GM12864 (cell line): ENCODE measurements at regions not wholly inside any gene's neighbourhood (a gene's known extent, or its start where the extent isn't known, plus 50 kb on each side); places are given as distances from the start of the nearest gene placed in this dataset.
"Not testable (repeated sequence)": the region's sequence is repeated elsewhere in the genome, so short reads cannot be mapped to it uniquely, and the experiment has no call there.

Source experiments
- DNase-seq: peaks from one replicate; pipeline ENCODE4 v3.0.0-alpha.2; 2011; ENCODE audit warnings: low read depth
- H3K4me3 ChIP-seq: 2 replicates; pipeline ENCODE4 v1.5.1; 2011; ENCODE audit warnings: mild to moderate bottlenecking, low read depth, low read length, control low read depth
- TF ChIP-seq, protein P1 (sequence below): IDR thresholded peaks from 2 replicates; pipeline ENCODE4 v1.5.1; 2011; ENCODE audit warnings: low read depth, mild to moderate bottlenecking, moderate library complexity, low read length, control low read depth, inconsistent platforms; ENCODE audit errors: missing control alignments

DNA sequence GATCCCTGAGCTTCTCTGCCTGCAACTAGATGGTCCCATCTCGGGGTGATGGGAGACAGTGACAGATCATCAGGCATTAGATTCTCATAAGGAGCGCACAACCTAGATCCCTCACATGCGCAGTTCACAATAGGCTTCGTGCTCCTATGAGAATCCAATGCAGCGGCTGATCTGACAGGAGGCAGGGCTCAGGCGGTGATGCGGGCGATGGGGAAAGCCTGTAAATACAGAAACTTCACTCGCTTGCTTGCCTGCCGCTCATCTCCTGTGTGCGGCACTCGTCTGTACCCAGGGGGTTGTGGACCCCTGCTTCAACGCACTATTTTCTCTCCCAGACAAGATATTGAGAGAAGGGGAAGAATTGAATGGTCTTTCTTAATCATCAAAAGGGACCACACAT, 473.9 kb downstream of the ZNF536 start:
- TF ChIP-seq, protein P1, sequence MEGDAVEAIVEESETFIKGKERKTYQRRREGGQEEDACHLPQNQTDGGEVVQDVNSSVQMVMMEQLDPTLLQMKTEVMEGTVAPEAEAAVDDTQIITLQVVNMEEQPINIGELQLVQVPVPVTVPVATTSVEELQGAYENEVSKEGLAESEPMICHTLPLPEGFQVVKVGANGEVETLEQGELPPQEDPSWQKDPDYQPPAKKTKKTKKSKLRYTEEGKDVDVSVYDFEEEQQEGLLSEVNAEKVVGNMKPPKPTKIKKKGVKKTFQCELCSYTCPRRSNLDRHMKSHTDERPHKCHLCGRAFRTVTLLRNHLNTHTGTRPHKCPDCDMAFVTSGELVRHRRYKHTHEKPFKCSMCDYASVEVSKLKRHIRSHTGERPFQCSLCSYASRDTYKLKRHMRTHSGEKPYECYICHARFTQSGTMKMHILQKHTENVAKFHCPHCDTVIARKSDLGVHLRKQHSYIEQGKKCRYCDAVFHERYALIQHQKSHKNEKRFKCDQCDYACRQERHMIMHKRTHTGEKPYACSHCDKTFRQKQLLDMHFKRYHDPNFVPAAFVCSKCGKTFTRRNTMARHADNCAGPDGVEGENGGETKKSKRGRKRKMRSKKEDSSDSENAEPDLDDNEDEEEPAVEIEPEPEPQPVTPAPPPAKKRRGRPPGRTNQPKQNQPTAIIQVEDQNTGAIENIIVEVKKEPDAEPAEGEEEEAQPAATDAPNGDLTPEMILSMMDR: no peak
- H3K4me3 ChIP-seq: no peak overlapping the region
- no peak for DNase-seq

DNA sequence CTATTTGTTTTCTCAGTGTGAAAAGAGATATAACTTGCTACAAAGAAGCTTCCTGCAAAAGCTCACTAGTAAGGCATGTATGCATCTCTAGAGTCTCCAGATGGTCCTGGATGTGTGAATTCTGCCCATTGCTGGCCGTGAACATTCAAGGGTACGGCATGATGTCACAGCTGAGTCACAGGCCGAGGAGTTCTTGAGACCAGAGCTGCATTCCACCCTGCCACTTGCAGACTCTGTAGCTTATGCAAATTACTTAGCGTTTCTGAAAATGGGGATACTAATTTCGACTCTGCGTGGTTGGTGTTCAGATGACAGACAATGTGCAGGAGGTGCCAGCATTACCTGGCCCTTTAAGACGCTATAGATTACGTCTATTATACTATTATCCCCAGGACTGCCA, 470.7 kb downstream of the ZNF536 start:
- TF ChIP-seq, protein P1: no peak
- no peak for DNase-seq
- no peak overlapping the region for H3K4me3 ChIP-seq

DNA sequence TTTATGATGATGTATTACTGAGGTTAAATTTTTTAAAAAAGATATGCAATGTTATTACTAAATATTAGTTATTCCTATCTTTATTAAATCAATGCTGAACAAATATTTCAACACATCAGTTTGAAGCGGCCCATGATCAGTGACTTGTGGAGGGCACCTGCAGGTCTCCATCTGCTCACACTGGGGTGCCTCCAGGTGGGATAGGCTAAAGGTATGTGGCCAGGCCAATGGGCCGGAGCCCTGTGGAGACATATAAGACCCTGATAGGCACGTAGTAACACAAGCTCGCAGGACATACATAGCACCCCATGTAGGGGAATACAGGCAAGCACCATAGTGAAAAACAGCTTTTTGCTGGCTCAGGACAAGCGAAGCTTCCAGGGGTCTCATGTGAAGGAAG, 469.8 kb downstream of the ZNF536 start:
- TF ChIP-seq, protein P1: no peak
- no peak overlapping the region for H3K4me3 ChIP-seq
- no peak for DNase-seq

DNA sequence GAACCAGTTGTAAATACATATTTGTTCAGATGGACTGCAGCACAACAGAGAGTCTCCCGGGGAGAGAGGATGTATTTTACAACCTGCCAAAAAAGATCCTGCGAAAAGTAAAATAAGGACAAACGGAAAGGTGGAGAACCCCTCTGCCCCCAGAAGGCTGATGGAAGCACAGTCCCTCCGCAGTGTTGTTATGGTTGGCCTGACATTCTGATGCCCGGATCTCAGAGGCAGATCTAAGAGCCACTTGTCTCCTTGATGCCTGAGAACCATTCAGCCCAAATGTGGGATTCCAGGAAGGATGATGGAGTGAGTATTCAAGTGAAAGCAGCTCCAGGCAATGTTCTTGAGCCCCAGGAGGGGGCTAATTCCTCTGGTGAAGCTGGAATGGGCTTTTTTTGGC, 458.7 kb downstream of the ZNF536 start:
- DNase-seq: no peak
- no peak overlapping the region for H3K4me3 ChIP-seq
- TF ChIP-seq, protein P1: no peak

DNA sequence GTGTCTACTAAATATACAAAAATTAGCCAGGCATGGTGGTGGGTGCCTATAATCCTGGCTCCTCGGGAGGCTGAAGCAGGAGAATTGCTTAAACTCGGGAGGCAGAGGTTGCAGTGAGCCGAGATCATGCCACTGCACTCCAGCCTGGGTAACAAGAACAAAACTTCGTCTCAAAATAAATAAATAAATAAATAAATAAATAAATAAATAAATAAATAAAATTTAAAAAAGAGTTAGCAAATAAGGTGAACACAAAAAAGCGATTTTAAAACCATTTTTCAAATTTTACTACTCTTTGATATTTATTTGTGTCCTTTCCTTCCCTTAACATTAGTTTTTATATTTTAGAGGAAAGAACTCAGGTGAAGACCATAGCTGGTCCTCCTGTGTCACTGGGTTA, 453.3 kb downstream of the ZNF536 start:
- DNase-seq, H3K4me3 ChIP-seq: not testable (repeated sequence)

DNA sequence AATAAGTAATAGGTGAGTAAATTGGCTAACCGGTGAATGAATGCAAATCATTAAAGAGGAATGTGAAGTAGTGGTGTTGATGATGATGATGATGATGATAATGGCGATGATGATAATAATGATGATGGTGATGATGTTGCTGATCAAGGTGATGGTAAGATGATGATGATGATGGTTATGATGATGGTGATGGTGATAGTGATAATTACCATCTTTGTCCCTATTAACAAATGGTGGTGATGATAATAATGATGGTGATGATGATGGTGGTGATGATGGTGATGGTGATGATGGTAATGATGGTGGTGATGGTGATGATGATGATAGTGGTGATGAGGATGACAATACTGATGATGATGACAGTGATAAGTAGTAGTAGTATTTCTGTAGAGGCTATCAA, 452.6 kb downstream of the ZNF536 start:
- no peak for DNase-seq
- TF ChIP-seq, protein P1: no peak
- no peak overlapping the region for H3K4me3 ChIP-seq

DNA sequence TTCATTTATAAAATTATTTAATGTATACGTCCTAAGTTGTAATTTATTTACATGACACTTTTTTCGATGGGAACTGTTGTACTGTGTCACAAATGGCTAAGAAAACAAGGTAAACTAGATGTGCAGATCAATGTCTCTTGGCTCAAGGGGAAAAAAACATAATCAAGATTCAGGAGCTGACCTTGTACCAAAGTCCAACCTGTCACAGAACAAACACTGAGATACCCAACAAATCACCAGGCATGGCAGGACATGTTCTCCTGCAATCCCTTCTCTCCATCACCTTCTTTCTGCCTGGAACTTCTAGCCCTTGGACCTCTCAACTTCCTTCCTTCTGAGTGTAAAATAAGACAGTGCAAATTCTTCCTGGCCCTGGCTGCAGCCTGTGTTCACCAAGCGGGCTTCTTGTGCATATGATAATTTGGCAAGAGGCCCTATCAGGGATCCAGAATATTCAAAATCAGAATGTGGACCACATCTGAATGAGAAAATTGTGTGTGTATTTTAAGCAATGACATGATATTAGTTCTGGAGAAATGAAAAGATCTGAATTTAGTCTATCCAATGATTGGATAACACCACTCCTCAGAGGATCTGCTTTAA, 445.9 kb downstream of the ZNF536 start:
- H3K4me3 ChIP-seq: no peak overlapping the region
- TF ChIP-seq, protein P1: no peak
- DNase-seq: no peak
